NCI-H128 (cell line): ENCODE measurements at regions not wholly inside any gene's neighbourhood (a gene's known extent, or its start where the extent isn't known, plus 50 kb on each side); places are given as distances from the start of the nearest gene placed in this dataset.

Source experiments
- DNase-seq: peaks from one replicate; lab custom pipeline; 2025; ENCODE audit not compliant: unreplicated experiment; lab: John Stamatoyannopoulos, UW

GRCh38 chr7:94266238-94266644 lies 128.5 kb upstream of the COL1A2 start:
- no peak for DNase-seq

DNA sequence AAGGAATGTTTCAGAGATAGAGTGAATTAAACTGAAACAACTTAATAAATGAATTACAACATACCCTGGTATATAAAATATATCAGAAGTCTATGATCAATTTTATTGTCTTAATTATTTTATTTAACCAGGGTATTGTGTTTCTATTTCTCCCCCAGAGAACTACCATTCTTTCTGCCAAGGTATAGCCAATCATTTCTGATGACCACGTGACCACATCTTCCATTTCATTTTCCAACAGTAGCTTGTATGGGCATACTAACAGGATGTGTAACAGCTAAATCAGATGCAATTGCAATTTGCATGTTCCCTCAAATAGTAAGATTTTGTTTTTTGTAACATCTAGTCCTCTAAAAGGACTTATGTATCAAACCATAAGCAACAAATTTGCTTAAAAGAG lies 123.9 kb upstream of the COL1A2 start:
- DNase-seq = no peak

GRCh38 chr7:94272821-94273583 lies 121.7 kb upstream of the COL1A2 start:
- no peak for DNase-seq

DNA sequence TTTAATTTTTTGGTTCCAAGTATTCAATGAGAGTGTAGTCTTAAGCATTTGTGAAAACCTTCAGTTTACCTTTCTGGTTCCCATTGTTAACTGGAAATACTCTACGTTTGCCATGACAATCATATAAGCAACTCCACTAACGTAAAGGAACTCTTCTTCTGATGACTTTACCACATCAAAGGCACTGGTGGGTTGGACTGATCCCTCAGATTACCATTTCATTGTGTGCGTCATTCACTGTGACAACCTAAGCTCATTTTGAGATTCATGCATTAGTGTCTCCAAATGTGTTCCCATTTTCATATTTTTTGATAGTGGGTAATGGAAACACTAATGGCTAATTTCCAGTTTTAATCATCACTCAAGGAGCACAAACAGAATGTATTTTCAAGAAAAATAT lies 119.9 kb upstream of the COL1A2 start:
- no peak for DNase-seq

DNA sequence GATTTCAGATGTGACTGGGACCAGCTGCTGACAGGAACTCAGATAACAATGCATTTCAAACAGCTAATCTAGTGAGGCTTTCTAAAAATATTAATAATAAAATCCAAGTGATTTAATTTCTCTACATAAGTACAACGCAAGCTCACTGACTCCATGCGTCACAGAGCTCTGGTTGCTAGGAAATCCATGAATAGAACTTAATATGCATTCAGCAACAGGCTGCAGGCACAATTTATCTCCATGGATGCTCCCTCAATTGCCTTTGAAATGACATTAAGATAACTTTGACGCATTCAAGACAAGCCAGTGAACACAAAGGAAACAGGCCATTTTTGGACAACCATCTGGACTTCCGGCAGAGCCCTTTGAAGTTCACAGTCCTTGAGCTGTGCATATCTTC lies 118.7 kb upstream of the COL1A2 start:
- no peak for DNase-seq

- DNase-seq = no peak
Observed at GRCh38 chr7:94276795-94277194, 117.9 kb upstream of the COL1A2 start.

GRCh38 chr7:94277236-94277635 lies 117.5 kb upstream of the COL1A2 start:
- no peak for DNase-seq

DNA sequence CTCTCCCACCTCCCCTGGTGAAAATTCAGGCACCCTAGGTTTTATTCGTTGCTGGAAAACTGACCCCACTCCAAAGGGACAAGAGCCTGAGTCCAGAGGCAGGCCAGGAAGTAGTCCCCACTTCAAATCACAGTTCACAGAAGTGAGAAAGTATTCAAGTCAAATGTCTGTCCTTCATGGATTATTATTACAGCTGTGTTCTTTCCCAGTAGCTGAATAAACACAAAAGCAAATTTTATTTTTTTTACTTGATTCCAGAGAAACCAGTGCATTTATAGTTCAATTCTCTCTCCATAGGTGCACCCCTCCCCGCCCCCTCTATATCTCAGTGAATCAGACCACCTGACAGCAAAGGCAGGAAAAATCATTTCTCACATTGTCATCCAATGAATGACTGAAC lies 113.8 kb upstream of the COL1A2 start:
- no peak for DNase-seq

DNA sequence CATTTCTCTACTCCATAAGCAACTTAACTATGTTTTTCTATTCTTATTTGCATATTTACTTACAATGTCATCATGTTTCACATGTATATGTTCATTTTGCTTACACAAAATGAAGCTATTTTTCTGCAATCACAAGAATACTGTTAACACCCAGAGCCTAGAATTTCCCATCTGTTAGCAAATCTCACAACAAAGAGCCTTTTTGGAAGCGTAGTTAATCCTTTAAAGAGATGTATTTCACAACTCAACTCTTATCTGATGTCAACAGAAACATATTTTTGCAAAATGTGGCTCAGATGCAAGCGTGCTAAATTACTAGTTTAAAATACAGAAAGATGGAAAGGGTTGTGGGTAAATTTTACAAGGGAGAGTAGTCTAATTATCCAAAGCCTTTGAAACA lies 110.6 kb upstream of the COL1A2 start:
- DNase-seq = no peak

- no peak for DNase-seq
Observed at GRCh38 chr7:94286111-94286510, 108.6 kb upstream of the COL1A2 start.

DNA sequence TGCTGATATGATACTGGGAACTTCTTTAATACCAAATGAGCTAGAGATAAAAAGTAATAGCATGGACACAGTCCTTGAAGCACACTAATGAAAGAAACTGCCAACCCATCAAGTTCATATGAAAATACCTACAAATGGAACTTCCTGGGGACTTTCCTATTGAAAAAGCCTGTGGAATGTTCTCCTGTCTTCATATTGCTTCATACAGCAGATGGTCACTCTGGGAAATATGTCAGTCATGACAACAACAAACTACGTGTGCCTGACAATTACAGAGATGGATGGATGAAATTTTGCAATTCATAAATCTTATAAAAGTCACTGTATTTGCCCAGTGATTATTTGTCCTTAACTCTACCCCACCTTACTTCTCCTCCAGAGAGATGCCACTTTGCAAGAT lies 106.6 kb upstream of the COL1A2 start:
- DNase-seq = no peak

GRCh38 chr7:94289071-94289470 lies 105.6 kb upstream of the COL1A2 start:
- peak; percentile 72 for DNase-seq

DNA sequence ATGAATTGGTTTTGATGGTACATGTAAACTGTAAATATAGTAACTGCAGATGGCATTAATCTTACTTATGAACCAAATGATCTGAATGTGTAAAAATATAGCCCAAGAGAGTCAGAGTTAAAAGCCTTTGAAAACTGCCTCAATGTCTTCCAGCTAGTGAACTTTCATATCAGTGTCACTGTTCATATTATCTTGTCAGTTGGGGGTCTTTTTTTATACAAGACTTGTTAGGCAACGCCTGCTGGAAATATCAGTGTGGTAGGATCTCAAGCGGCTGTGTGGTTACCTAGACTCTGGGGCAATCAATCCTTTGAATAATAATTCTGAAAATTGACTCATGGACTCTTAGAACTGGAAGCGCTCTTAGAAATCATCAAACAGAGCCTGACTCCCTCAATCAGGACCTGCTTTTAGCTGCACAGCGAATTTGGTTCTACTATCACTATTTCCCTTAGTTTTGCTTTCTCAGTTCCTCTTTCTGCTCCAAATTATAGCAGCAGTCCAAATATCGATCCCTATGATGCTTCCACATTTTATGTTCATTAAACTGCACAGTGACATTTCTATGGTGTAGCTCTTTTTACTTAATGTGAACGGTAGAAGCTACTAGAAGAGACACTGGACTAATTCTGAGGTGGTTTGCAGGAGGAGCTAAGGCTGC lies 100.1 kb upstream of the COL1A2 start:
- DNase-seq = no peak

DNA sequence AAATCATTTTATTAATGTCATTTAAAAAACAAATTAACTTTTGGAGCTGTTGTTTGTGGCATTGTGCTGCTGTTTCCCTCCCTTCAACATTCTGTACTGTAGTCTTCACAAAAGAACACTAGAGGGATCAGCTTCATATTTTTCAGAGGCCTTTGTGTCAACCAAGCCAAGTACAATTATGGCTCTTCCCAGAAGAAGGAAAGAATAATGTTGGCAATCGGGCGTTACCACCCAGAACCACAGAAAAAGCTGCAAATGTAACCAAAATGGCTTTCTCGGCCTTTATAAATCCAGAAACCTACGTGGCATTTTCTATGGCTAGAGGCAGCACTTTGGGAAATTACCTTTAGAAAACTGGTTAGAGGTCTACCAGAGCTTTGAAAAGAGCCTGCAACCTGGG lies 98.8 kb upstream of the COL1A2 start:
- no peak for DNase-seq

- no peak for DNase-seq
Observed at GRCh38 chr7:94296881-94297280, 97.8 kb upstream of the COL1A2 start.

- DNase-seq = no peak
Observed at GRCh38 chr7:94297397-94297838, 97.3 kb upstream of the COL1A2 start.

GRCh38 chr7:94298943-94299342 lies 95.8 kb upstream of the COL1A2 start:
- no peak for DNase-seq

DNA sequence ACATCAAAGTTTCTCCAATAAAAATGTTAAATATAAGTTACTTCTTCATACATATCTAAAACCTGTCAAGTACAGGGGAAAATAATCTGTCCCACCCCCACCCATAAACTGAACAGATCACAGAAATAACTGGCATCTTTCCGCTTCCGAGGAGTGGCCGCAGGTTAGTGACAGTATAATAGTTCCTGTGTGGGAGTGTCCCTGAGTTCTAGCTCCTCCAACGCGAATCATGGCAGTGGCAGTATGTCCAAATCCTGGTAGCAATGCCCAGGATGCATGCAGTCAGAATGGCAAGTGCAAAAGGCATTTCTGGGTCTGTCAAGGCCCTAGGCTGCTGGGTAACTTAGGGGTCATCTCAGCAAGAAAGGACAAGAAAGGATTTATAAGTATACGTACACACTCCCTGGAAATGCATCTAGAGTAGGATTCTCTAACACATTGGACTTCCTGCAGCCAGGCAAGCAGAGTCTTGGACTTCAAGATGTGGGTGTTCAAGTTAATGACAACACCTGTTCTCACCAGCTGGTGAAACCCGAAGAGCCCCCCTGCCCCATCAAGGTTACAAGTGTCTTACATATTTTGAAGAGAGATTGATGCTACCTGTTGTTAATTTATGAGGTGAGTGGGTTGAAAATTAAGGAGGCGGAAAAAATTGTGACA lies 94.4 kb upstream of the COL1A2 start:
- DNase-seq = no peak

DNA sequence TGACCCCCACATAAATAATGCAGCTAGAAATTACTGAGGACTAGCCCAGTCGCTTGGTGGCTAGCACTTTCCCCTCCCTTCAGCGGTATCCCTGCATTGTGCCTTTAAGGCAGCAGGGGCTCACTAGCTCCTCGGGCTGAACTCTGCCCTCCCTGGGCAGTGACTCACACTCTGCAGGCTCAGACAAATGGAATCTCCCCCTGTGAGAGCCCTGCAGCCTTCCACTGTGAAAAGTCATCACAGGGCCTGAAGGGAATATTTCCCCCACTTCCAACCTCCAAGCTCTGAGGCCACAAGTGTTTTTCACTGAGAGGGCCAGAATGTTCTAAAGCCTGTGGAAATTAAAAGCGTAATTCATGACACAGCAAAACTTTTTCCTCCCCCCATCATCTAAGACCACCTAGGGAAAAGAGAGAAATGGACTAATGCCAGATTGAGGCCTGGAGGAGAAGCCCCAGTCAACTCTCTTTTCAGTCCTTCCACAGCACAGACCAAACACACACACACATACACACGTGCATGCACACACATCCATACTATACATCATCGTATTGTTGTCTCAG lies 93.6 kb upstream of the COL1A2 start:
- DNase-seq = no peak

- no peak for DNase-seq
Observed at GRCh38 chr7:94303118-94303517, 91.6 kb upstream of the COL1A2 start.

GRCh38 chr7:94303695-94304094 lies 91.0 kb upstream of the COL1A2 start:
- no peak for DNase-seq

GRCh38 chr7:94304878-94305277 lies 89.8 kb upstream of the COL1A2 start:
- no peak for DNase-seq
